ENCODE measurements at regions not wholly inside any gene's neighbourhood (a gene's known extent, or its start where the extent isn't known, plus 50 kb on each side); places are given as distances from the start of the nearest gene placed in this dataset.

GRCh38 chr10:109203646-109204353 is 719.5 kb downstream of the XPNPEP1 start:
- Histone ChIP-seq H3K4me1 (ENCODE audit: insufficient read depth) (no peaks in the 10 kb centered on the region), H3K27ac (ENCODE audit: low read depth) (no peak overlapping the region), H3K36me3 (ENCODE audit: insufficient read depth) (no peaks in the 10 kb centered on the region), H3K4me2 (no peak overlapping the region), H3F3A (replicated peaks; ENCODE audit: low read depth) (no peaks in the 10 kb centered on the region), H3K4me3 (no peak overlapping the region), H3K9me2 (ENCODE audit: insufficient read depth) (no peaks in the 10 kb centered on the region), H3K79me2 (replicated peaks; ENCODE audit: insufficient read depth) (no peaks in the 10 kb centered on the region), H2AFZ (peak overlapping the region; percentile 73; the same call in 1 of the 2 replicates), H4K20me1 (replicated peaks; ENCODE audit: insufficient read depth) (no peaks in the 10 kb centered on the region), H3K27me3 (ENCODE audit: insufficient read depth) (no peaks in the 10 kb centered on the region)
- DNase-seq (ENCODE audit: low spot score) (no peak), ATAC-seq (no peak)
- Mint-ChIP-seq H3K9me3 (no peaks in the 10 kb centered on the region), H3K27me3 (ENCODE audit: insufficient read depth, low read depth, poor library complexity) (peaks cover 1% of the 10 kb centered on the region), H3K4me3 (no peak overlapping the region), H3K4me1 (no peaks in the 10 kb centered on the region), H3K27ac (no peak overlapping the region), H3K36me3 (ENCODE audit: low read depth) (no peaks in the 10 kb centered on the region)
- TF ChIP-seq ETS1 (IDR thresholded peaks at IDR 0.05) (no peak), NANOG (IDR thresholded peaks at IDR 0.05; ENCODE audit: borderline replicate concordance) (no peak), CREB1 (CRISPR knock-in tag; IDR thresholded peaks at IDR 0.05; ENCODE audit: low read depth) (no peak), REST (IDR thresholded peaks at IDR 0.05; ENCODE audit: unreplicated experiment) (no peak), ZNF331 (CRISPR knock-in tag; IDR thresholded peaks at IDR 0.05; ENCODE audit: low read depth) (no peak), ZNF462 (CRISPR knock-in tag; IDR thresholded peaks at IDR 0.05) (no peak), ZNF114 (CRISPR knock-in tag; IDR thresholded peaks at IDR 0.05) (no peak), JUNB (IDR thresholded peaks at IDR 0.05; ENCODE audit: unreplicated experiment) (no peak), POLR2AphosphoS5 (IDR thresholded peaks at IDR 0.05; ENCODE audit: low read depth) (no peak), EZH2 (IDR thresholded peaks at IDR 0.05; ENCODE audit: low read depth, unreplicated experiment) (no peak), STAT1 (IDR thresholded peaks at IDR 0.05; ENCODE audit: unreplicated experiment) (no peak), EZH2phosphoT487 (IDR thresholded peaks at IDR 0.05; ENCODE audit: unreplicated experiment) (no peak)
- TF ChIP-seq, protein P1, sequence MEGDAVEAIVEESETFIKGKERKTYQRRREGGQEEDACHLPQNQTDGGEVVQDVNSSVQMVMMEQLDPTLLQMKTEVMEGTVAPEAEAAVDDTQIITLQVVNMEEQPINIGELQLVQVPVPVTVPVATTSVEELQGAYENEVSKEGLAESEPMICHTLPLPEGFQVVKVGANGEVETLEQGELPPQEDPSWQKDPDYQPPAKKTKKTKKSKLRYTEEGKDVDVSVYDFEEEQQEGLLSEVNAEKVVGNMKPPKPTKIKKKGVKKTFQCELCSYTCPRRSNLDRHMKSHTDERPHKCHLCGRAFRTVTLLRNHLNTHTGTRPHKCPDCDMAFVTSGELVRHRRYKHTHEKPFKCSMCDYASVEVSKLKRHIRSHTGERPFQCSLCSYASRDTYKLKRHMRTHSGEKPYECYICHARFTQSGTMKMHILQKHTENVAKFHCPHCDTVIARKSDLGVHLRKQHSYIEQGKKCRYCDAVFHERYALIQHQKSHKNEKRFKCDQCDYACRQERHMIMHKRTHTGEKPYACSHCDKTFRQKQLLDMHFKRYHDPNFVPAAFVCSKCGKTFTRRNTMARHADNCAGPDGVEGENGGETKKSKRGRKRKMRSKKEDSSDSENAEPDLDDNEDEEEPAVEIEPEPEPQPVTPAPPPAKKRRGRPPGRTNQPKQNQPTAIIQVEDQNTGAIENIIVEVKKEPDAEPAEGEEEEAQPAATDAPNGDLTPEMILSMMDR (conservative IDR thresholded peaks at IDR 0.05; ENCODE audit: low read depth in 2 of 2): no peak

Data from GM23338 (cell line).